GM23338 (cell line): ENCODE measurements at regions not wholly inside any gene's neighbourhood (a gene's known extent, or its start where the extent isn't known, plus 50 kb on each side); places are given as distances from the start of the nearest gene placed in this dataset.

ENCODE experiments used
- ATAC-seq: fragments of 200-7000 bp; cut with Tn5 transposase; 3 replicates; pipeline ENCODE4 v1.9.1; 2020
- DNase-seq: peaks from one replicate; pipeline ENCODE4 v3.0.0-alpha.2; 2015; ENCODE audit warnings: low spot score
- H2AFZ ChIP-seq: fragments of 200-600 bp; sonication (generic); 2 replicates; pipeline ENCODE4 v1.8.0; 2016; ENCODE audit warnings: antibody characterized with exemption, mild to moderate bottlenecking, moderate library complexity
- H3F3A ChIP-seq: fragments of 200-600 bp; sonication (generic); replicated peaks from 2 replicates; pipeline ENCODE4 v1.8.0; 2017; ENCODE audit warnings: antibody characterized with exemption, mixed run types, low read depth
- H3K27ac ChIP-seq: fragments of 200-600 bp; sonication (generic); 2 replicates; pipeline ENCODE4 v1.6.1; 2016; ENCODE audit warnings: low read depth
- H3K27me3 ChIP-seq: fragments of 200-600 bp; sonication (generic); 2 replicates; pipeline ENCODE4 v1.8.0; 2016; ENCODE audit warnings: mild to moderate bottlenecking, mixed run types, moderate library complexity; ENCODE audit not compliant: insufficient read depth
- H3K36me3 ChIP-seq: fragments of 200-600 bp; sonication (generic); 2 replicates; pipeline ENCODE4 v1.8.0; 2016; ENCODE audit warnings: mild to moderate bottlenecking; ENCODE audit not compliant: insufficient read depth
- H3K4me1 ChIP-seq: fragments of 200-600 bp; sonication (generic); 2 replicates; pipeline ENCODE4 v1.8.0; 2016; ENCODE audit warnings: mild to moderate bottlenecking, moderate library complexity; ENCODE audit not compliant: insufficient read depth
- H3K4me2 ChIP-seq: fragments of 200-600 bp; sonication (generic); 2 replicates; pipeline ENCODE4 v1.7.1; 2017; ENCODE audit warnings: mixed run types
- H3K4me3 ChIP-seq: fragments of 200-600 bp; sonication (generic); 2 replicates; pipeline ENCODE4 v1.6.1; 2016; ENCODE audit warnings: mixed run types
- H3K79me2 ChIP-seq: fragments of 200-600 bp; sonication (generic); replicated peaks from 2 replicates; pipeline ENCODE4 v1.8.0; 2017; ENCODE audit warnings: mild to moderate bottlenecking; ENCODE audit not compliant: insufficient read depth
- H3K9me2 ChIP-seq: fragments of 200-600 bp; sonication (generic); 2 replicates; pipeline ENCODE4 v1.8.0; 2017; ENCODE audit not compliant: insufficient read depth
- H4K20me1 ChIP-seq: fragments of 200-600 bp; sonication (generic); replicated peaks from 2 replicates; pipeline ENCODE4 v1.8.0; 2017; ENCODE audit warnings: mild to moderate bottlenecking; ENCODE audit not compliant: insufficient read depth
- H3K27ac Mint-ChIP-seq: 2 replicates; pipeline ENCODE4 v1.8.0; 2020; ENCODE audit warnings: inconsistent platforms, mild to moderate bottlenecking, moderate library complexity, mixed read lengths
- H3K27me3 Mint-ChIP-seq: 3 replicates; pipeline ENCODE4 v1.8.0; 2022; ENCODE audit warnings: low read depth, mild to moderate bottlenecking, moderate library complexity, mixed read lengths, inconsistent platforms; ENCODE audit not compliant: insufficient read depth, poor library complexity
- H3K36me3 Mint-ChIP-seq: 3 replicates; pipeline ENCODE4 v1.8.0; 2021; ENCODE audit warnings: low read depth, mild to moderate bottlenecking, inconsistent platforms, moderate library complexity, mixed read lengths
- H3K4me1 Mint-ChIP-seq: 3 replicates; pipeline ENCODE4 v1.8.0; 2020; ENCODE audit warnings: mild to moderate bottlenecking, inconsistent platforms, mixed read lengths
- H3K4me3 Mint-ChIP-seq: 3 replicates; pipeline ENCODE4 v1.8.0; 2021; ENCODE audit warnings: moderate library complexity, mild to moderate bottlenecking, inconsistent platforms, mixed read lengths
- H3K9me3 Mint-ChIP-seq: 3 replicates; pipeline ENCODE4 v1.8.0; 2020; ENCODE audit warnings: moderate library complexity, mild to moderate bottlenecking, inconsistent platforms, mixed read lengths
- CREB1 ChIP-seq: fragments of 250-450 bp; sonication (Bioruptor Pico); IDR thresholded peaks from 2 replicates; pipeline ENCODE4 v1.5.0; 2020; ENCODE audit warnings: low read depth, mild to moderate bottlenecking, moderate library complexity
- CTCF ChIP-seq, 2 experiments: fragments of 200-600 bp in 1 of 2; sonication (generic) in 1 of 2; conservative IDR thresholded peaks; 2 replicates each; pipeline versions ENCODE4 v1.5.1 to v1.6.1; 2016 to 2017; ENCODE audit warnings: antibody characterized with exemption in 2 of 2, low read depth in 2 of 2, mild to moderate bottlenecking in 2 of 2, moderate library complexity in 1 of 2
- ETS1 ChIP-seq: IDR thresholded peaks from 2 replicates; pipeline ENCODE4 v1.6.1; 2016; ENCODE audit warnings: antibody characterized with exemption
- EZH2phosphoT487 ChIP-seq: fragments of 200-600 bp; sonication (generic); IDR thresholded peaks from one replicate; pipeline ENCODE4 v1.8.1; 2018; ENCODE audit warnings: antibody characterized with exemption; ENCODE audit not compliant: unreplicated experiment
- JUNB ChIP-seq: IDR thresholded peaks from one replicate; pipeline ENCODE4 v1.6.1; 2016; ENCODE audit warnings: antibody characterized with exemption; ENCODE audit not compliant: unreplicated experiment
- NANOG ChIP-seq: IDR thresholded peaks from 2 replicates; pipeline ENCODE4 v1.6.1; 2016; ENCODE audit warnings: antibody characterized with exemption, borderline replicate concordance
- REST ChIP-seq: IDR thresholded peaks from one replicate; pipeline ENCODE4 v1.6.1; 2018; ENCODE audit warnings: antibody characterized with exemption; ENCODE audit not compliant: unreplicated experiment
- ZNF114 ChIP-seq: fragments of 250-450 bp; sonication (Bioruptor Pico); IDR thresholded peaks from 2 replicates; pipeline ENCODE4 v1.5.0; 2020; ENCODE audit warnings: mild to moderate bottlenecking, moderate library complexity
- ZNF462 ChIP-seq: fragments of 250-450 bp; sonication (Bioruptor Pico); IDR thresholded peaks from 2 replicates; pipeline ENCODE4 v1.5.0; 2020; ENCODE audit warnings: mild to moderate bottlenecking, moderate library complexity

- TF ChIP-seq REST: no peak
- TF ChIP-seq ETS1: no peak
These were observed 345.7 kb upstream of the WWC1 start (continued) for GRCh38 chr5:167945542-167946384.

- Mint-ChIP-seq H3K9me3 (no peaks in the 10 kb centered on the region), H3K27ac (no peak overlapping the region), H3K36me3 (no peaks in the 10 kb centered on the region), H3K4me1 (peaks cover 25% of the 10 kb centered on the region), H3K27me3 (peaks cover 1% of the 10 kb centered on the region), H3K4me3 (no peak overlapping the region)
- H3K79me2 ChIP-seq: no peaks in the 10 kb centered on the region
- H3K4me1 ChIP-seq: peaks cover 18% of the 10 kb centered on the region
- H3K27me3 ChIP-seq: no peaks in the 10 kb centered on the region
- no peaks in the 10 kb centered on the region for H4K20me1 ChIP-seq
- H3K27ac ChIP-seq: no peak overlapping the region
- no peak for DNase-seq
- no peaks in the 10 kb centered on the region for H3K9me2 ChIP-seq
- no peak for ATAC-seq
- H3K36me3 ChIP-seq: no peaks in the 10 kb centered on the region
- H2AFZ ChIP-seq: no peak overlapping the region
- H3K4me3 ChIP-seq: no peak overlapping the region
- H3K4me2 ChIP-seq: no peak overlapping the region
- no peaks in the 10 kb centered on the region for H3F3A ChIP-seq
- TF ChIP-seq ZNF114 (CRISPR knock-in tag) (no peak), ETS1 (no peak), EZH2phosphoT487 (no peak), CREB1 (CRISPR knock-in tag) (no peak), CTCF (conservative IDR thresholded peaks at IDR 0.05; ENCODE audit: low read depth in 2 of 2) (no peak), JUNB (no peak), ZNF462 (CRISPR knock-in tag) (no peak), NANOG (no peak)
These were observed 344.1 kb upstream of the WWC1 start for GRCh38 chr5:167947306-167947705.
